ENCODE measurements at regions not wholly inside any gene's neighbourhood (a gene's known extent, or its start where the extent isn't known, plus 50 kb on each side); places are given as distances from the start of the nearest gene placed in this dataset.

DNA sequence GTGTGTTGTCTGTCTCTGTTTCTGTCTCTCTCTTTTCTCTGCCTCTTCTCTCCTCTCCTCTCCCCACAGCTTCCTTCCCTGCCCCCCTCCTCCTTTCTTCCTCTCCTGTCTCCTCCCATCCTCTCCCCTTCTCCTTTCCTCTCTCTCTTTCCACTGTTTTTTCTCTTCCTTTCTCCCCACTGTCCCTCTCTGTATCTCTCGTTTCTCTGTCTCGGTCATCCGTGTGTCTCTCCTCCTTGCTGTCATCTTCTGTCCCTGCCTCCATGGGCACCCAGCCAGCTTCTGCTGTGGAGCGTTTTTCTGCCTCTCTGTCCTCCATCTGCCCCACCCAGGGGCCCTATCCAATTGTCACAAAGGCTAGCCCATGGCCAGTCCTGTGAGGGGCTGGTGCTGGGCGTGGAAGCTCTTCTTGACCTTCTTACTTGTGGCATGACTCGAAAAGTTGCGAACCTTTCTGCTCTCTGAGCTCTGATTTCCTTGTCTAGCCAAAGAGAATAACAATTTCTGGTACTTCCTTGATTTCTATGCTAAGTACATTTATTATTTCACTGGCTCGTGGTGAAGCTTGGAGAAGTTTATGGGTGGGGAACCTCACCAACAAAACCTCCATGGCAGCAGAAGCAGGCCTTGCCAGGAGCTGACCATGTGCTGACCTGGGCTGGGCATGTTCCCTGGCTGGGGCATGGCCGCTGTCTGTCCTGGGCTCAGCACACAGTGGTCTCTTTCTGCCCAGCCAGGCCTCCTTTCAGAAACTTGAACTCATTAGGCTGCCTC is 69.3 kb downstream of the CEBPB start:
- DNase-seq, result no peak

- peak; percentile 30 for DNase-seq
These were observed 70.0 kb downstream of the CEBPB start for GRCh38 chr20:50260479-50261221.

GRCh38 chr20:50261471-50262212 is 71.0 kb downstream of the CEBPB start:
- DNase-seq, result no peak

DNA sequence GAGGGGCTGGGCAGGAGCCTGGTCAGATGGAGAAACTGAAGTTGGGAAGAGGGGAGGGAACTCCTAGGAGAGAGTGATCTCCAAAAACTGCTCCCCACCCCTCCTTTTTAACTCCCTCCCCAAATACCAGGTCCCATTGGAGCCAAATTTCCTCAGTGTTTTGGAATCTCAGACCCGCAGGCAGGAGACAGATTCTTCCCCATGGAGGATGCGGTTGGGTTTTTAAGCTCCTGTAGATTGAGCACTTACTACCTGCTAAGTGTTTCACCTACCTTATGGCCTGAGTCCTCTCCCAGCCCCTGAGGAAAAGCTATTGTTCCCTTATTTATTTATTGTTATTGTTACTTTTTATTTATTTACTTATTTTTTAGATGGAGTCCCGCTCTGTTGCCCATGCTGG is 73.2 kb downstream of the CEBPB start:
- no peak for DNase-seq

- DNase-seq, result no peak
These were observed 74.0 kb downstream of the CEBPB start for GRCh38 chr20:50264534-50265145.

DNA sequence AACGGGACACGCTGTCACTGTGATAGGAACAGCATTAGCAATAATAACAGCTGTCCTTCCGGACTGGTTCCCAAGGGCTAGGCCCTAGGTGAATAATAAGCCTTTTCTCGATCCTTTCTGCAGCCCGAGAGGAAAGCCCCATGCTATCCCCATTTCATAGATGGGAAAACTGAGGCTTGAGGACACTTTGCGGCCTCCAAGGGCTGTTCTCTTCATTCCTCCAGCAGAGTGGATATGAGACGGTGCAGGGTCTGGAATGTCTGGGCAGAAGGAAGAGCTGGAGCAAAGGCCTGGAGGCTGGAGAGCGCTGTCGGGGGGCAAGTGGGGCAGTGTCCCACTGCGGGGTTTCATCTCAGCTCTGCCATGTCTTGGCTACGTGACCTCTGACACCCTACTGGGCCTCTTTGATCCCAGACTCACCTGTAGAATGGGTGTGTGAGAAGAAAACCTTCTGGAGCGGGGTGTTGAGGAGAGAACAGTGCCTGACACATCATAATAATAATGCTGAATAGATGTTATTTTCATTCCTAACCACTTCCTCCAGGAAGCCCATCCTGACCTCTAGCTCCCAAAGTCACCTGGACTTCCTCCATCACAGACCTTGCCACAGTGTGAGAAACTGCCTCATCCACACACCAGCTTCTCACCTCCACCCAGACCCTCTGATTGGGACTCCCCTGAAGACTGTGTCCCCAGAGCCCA is 74.8 kb downstream of the CEBPB start:
- no peak for DNase-seq

GRCh38 chr20:50266293-50267040 is 75.8 kb downstream of the CEBPB start:
- DNase-seq, result no peak

DNA sequence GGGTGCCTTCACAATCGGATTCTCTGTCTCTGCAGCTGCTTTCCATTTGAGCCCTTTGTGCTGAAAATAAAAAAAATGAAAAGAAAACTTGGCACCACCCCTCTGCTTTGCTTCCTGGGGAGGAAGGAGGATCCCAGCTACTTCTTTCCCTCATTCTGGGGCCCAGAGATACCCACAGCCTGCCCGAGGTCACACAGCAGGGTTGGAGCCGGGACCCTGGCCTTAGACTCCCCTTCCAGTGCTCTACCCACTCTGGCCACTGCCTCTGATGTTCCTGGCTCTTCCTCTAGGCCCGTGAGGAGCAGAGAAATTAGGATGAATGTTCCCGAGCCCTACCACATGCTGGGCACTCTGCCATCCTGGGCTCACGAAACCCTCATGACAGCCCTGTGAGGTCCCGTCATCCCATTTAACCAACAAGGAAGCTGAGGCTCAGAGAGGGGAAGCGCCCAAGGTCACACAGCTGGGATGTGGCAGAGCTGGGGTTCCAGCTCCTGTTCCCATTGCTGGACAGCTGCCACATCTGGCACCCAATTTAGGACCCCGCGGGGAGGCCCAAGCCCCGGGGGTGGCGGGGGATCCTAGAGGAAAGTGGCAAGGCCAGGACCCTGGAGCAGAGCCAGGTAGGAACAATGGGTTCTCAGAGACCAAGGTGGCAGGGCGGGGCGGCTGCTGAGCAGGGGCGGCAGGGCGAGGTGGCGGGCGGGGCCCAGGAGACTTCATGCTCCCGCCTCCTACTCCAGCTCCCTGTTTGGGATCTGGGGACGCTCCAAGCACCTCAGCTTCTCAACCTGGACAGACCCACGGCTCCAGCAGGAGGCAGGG is 76.6 kb downstream of the CEBPB start:
- DNase-seq, result peak; percentile 70

- DNase-seq, result no peak
These were observed 77.2 kb downstream of the CEBPB start for GRCh38 chr20:50267866-50268219.

GRCh38 chr20:50269091-50270033 is 78.7 kb downstream of the CEBPB start:
- DNase-seq, result no peak

DNA sequence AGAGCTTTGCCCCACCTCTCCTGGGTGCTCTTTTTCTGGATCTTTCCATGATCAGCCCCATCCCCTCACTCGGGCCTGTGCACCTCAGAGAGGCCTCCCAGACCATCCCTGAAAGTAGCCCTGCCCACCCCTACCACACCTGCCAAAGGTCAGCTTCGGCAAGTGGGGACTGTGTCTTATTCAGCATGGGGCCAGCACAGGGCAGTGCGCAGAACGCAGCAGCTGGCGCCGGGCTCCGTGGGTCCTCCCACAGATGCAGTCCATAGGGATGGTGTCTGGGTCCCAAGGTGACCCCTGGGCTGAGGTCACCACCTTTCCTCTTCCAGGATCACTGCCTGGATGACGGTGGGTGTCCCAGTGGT is 79.4 kb downstream of the CEBPB start:
- DNase-seq, result no peak

GRCh38 chr20:50270569-50270968 is 79.9 kb downstream of the CEBPB start:
- DNase-seq, result no peak

DNA sequence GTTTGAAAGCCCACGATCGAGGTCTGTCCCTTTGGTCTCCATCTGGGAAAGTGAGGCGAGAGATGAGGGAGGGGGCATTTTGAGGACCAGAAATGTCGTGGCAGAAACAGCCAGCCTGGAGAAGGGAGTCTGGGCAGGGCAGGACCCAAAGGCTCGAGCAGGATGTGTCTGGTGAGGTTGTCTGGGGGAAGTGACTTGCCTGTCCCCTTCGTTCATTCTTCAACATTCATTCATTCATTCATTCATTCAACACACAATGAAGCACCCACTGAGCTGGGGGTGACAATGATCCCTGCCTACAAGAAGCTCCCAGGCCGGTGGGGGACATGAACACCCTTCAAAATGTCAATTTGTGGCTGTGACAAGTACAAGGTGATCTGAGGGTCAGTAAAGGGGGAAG is 80.5 kb downstream of the CEBPB start:
- DNase-seq, result no peak

DNA sequence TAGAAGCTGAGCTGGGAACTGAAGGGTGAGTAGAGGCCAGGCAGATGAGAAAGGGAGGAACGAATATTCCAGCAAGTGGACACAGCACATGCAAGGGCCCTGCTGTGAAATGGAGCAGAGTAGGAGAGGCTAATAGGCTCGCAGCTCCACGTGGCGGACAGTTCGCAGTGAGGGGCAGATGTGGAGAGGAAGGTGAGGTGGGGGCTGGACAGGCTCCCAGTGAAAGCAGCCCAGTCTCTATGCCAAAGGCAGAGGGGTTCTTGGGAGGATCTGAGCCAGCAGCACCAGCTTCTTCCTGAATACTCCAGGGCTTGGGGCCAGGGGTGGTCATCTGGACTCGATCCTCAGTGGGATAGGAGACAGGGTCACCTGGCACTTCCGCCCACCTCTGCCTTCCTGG is 81.0 kb downstream of the CEBPB start:
- DNase-seq, result no peak

GRCh38 chr20:50272030-50272723 is 81.5 kb downstream of the CEBPB start:
- no peak for DNase-seq

GRCh38 chr20:50272724-50273446 is 82.3 kb downstream of the CEBPB start:
- DNase-seq, result no peak

- no peak for DNase-seq
These were observed 83.2 kb downstream of the CEBPB start for GRCh38 chr20:50273601-50274491.

Measured in fibroblast of upper back skin (primary cell).